Gastrocnemius medialis (tissue), 4 donors: ENCODE measurements at regions not wholly inside any gene's neighbourhood (a gene's known extent, or its start where the extent isn't known, plus 50 kb on each side); places are given as distances from the start of the nearest gene placed in this dataset.

Experiments
- ATAC-seq, 2 donors: fragments of 150-250 bp; one replicate each; pipeline ENCODE4 v1.9.1; 2016
- DNase-seq, 2 donors: peaks; one replicate each; pipeline ENCODE4 v3.0.0-alpha.2; 2019
- H3K27ac ChIP-seq, 4 donors: fragments of 200-600 bp; sonication (generic); 1 replicate in 1 of 4; 2 replicates in 3 of 4; pipeline ENCODE4 v1.5.1; 2016 to 2018; ENCODE audit warnings: mild to moderate bottlenecking in 2 of 4, moderate library complexity in 1 of 4
- H3K27me3 ChIP-seq, 3 donors: fragments of 200-600 bp; sonication (generic) in 2 of 3; 1 replicate in 1 of 3; 2 replicates in 2 of 3; pipeline versions ENCODE4 v1.5.1 to v1.6.0; 2016 to 2019; ENCODE audit warnings: mild to moderate bottlenecking in 1 of 3, moderate library complexity in 1 of 3
- H3K36me3 ChIP-seq, 2 donors: fragments of 200-600 bp; sonication (generic) in 1 of 2; one replicate each; pipeline ENCODE4 v1.5.1; 2017 to 2018
- H3K4me1 ChIP-seq, 2 donors: fragments of 200-600 bp; sonication (generic) in 1 of 2; one replicate each; pipeline ENCODE4 v1.5.1; 2016 to 2017; ENCODE audit warnings: mild to moderate bottlenecking in 2 of 2
- H3K4me3 ChIP-seq, 4 donors: fragments of 200-600 bp; sonication (generic) in 3 of 4; 1 replicate in 1 of 4; 2 replicates in 3 of 4; pipeline ENCODE4 v1.5.1; 2016 to 2019; ENCODE audit warnings: mild to moderate bottlenecking in 2 of 4
- H3K9me3 ChIP-seq, 3 donors: fragments of 200-600 bp; sonication (generic) in 2 of 3; 1 replicate in 1 of 3; 2 replicates in 2 of 3; pipeline ENCODE4 v1.5.1; 2016 to 2019
- POLR2A ChIP-seq, 2 donors: fragments of 450-650 bp; IDR thresholded peaks; one replicate each; pipeline ENCODE4 v1.6.1; 2017; ENCODE audit warnings: antibody characterized with exemption in 2 of 2, mild to moderate bottlenecking in 2 of 2, moderate library complexity in 2 of 2
- in situ Hi-C, 4 donors: fragments of 200-750 bp; cut with MboI; loops; one replicate each; pipeline versions ENCODE4 v1.15.0 to v1.8.0; 2017; ENCODE audit warnings: low sequenced_read_pairs in 4 of 4
- intact Hi-C: fragments of 100-400 bp; cut with DNase I; formaldehyde crosslinking; loops from one replicate; pipeline ENCODE4 v1.15.1; 2023; ENCODE audit warnings: low total_unique reads
- TF ChIP-seq, protein P1 (sequence below), 5 experiments: fragments of 450-650 bp in 3 of 5; fragments of 200-600 bp in 2 of 5; sonication (generic) in 2 of 5; IDR thresholded peaks in 4 of 5; conservative IDR thresholded peaks in 1 of 5; 1 replicate in 4 of 5; 2 replicates in 1 of 5; pipeline ENCODE4 v1.5.1; 2016 to 2019; ENCODE audit warnings: antibody characterized with exemption in 5 of 5, mild to moderate bottlenecking in 3 of 5, moderate library complexity in 3 of 5

DNA sequence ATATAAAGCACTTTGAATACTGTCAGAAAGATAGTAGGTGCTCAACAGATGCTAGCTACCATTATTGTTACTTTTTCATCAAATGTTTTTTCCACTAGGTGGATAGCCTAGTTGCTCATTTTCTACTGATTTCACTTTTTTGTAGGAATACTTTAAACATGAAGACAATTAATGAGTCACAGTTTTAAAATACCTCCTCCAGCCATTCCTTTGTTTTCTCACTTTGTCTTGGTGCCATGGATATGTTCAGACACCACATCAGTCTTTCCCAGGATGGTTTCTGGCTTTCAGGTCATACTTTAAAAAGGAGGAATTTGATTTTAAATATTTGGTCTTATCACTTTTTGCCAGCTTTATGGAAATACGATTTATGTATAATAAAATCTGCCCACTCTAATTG is 147.1 kb upstream of the MGMT start:
- no peaks in the 10 kb centered on the region for H3K4me1 ChIP-seq
- no peaks in the 10 kb centered on the region for H3K36me3 ChIP-seq
- no peaks in the 10 kb centered on the region for H3K27me3 ChIP-seq
- intact Hi-C loops = no loop called here
- H3K9me3 ChIP-seq = no peaks in the 10 kb centered on the region
- no peak for DNase-seq
- no peak for ATAC-seq
- H3K27ac ChIP-seq = no peak overlapping the region
- H3K4me3 ChIP-seq = no peak overlapping the region
- TF ChIP-seq, protein P1, sequence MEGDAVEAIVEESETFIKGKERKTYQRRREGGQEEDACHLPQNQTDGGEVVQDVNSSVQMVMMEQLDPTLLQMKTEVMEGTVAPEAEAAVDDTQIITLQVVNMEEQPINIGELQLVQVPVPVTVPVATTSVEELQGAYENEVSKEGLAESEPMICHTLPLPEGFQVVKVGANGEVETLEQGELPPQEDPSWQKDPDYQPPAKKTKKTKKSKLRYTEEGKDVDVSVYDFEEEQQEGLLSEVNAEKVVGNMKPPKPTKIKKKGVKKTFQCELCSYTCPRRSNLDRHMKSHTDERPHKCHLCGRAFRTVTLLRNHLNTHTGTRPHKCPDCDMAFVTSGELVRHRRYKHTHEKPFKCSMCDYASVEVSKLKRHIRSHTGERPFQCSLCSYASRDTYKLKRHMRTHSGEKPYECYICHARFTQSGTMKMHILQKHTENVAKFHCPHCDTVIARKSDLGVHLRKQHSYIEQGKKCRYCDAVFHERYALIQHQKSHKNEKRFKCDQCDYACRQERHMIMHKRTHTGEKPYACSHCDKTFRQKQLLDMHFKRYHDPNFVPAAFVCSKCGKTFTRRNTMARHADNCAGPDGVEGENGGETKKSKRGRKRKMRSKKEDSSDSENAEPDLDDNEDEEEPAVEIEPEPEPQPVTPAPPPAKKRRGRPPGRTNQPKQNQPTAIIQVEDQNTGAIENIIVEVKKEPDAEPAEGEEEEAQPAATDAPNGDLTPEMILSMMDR (IDR thresholded peaks at IDR 0.05 in 4 of 5, conservative IDR thresholded peaks at IDR 0.05 in 1 of 5) = no peak
- no peak for TF ChIP-seq POLR2A (IDR thresholded peaks at IDR 0.05)
- in situ Hi-C loops = no loop called here

GRCh38 chr10:129320340-129320739 is 146.7 kb upstream of the MGMT start:
- no peak for DNase-seq
- no peaks in the 10 kb centered on the region for H3K36me3 ChIP-seq
- intact Hi-C loops = no loop called here
- H3K27ac ChIP-seq = no peak overlapping the region
- no peaks in the 10 kb centered on the region for H3K9me3 ChIP-seq
- H3K4me1 ChIP-seq = no peaks in the 10 kb centered on the region
- H3K27me3 ChIP-seq = no peaks in the 10 kb centered on the region
- in situ Hi-C loops = no loop called here
- TF ChIP-seq, protein P1 (IDR thresholded peaks at IDR 0.05 in 4 of 5, conservative IDR thresholded peaks at IDR 0.05 in 1 of 5) = no peak
- TF ChIP-seq POLR2A (IDR thresholded peaks at IDR 0.05) = no peak
- no peak for ATAC-seq
- H3K4me3 ChIP-seq = no peak overlapping the region

DNA sequence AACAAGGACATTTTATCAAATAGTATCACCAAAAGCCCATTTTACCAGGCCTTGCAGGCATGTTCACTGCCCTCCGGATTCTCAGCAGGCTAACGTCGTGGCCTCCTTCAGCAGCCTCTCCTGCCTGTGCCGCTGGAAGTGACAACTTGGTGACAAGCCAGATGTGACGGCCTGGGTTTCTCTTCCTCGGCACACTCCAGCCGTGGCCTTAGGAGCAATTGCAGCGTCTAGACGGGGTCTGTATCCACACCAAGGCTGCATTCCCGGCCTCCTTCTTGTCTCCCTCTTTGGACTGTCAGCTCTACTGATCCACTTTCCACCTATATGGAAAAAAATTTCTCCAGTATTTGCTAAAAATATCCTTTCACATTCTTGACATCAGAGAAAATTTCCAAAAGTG is 145.3 kb upstream of the MGMT start:
- Histone ChIP-seq H3K27me3 (no peaks in the 10 kb centered on the region), H3K9me3 (no peaks in the 10 kb centered on the region), H3K4me3 (no peak overlapping the region), H3K4me1 (no peaks in the 10 kb centered on the region), H3K36me3 (no peaks in the 10 kb centered on the region), H3K27ac (no peak overlapping the region)
- no peak for DNase-seq
- intact Hi-C loops = no loop called here
- in situ Hi-C loops = no loop called here
- ATAC-seq = no peak
- TF ChIP-seq, protein P1 (IDR thresholded peaks at IDR 0.05 in 4 of 5, conservative IDR thresholded peaks at IDR 0.05 in 1 of 5) = no peak
- no peak for TF ChIP-seq POLR2A (IDR thresholded peaks at IDR 0.05)

DNA sequence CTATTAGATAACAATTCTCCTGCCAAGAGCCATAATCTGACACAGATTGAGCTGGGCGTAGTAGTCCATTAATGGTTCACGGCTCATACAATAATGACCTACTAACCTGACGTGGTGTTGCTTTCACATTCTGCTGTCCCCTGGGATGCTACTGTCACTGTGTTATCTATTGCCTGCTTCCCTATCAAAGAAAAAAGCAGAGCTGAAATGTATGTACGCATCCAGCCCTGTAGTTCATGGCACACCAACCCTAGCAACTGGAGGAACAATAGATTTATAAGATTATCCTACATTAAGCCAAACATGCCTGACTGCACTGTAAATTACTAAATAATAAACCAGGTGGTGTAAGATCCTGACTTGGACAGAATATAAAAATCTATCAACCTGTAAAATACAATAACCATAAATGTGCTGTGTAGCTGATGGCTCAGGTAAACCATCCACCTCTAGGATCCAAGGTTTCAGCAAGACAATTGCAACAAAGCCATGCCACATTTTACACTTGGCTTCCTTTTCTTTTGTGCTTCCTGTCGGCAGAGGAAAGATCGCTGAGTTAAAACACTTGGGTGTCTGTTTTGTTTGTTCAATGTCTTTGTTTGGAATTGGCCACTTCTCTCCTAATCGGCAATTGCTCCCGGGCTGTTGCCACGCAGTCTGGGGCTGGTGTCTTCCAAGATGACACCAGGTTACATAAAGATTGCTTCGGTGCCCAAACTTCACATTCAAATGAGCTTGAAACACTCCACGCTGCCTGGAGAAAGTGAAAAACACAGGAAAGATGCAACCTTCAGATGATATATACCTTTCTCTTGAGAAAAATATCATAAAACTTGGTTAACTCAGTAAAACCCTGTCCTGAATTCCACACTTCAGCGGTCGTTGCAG is 143.9 kb upstream of the MGMT start:
- in situ Hi-C loops = no loop called here
- ATAC-seq = no peak
- intact Hi-C loops = no loop called here
- no peak overlapping the region for H3K27ac ChIP-seq
- H3K36me3 ChIP-seq = no peaks in the 10 kb centered on the region
- H3K4me1 ChIP-seq = no peaks in the 10 kb centered on the region
- H3K9me3 ChIP-seq = no peaks in the 10 kb centered on the region
- H3K27me3 ChIP-seq = no peaks in the 10 kb centered on the region
- no peak for DNase-seq
- TF ChIP-seq, protein P1 (IDR thresholded peaks at IDR 0.05 in 4 of 5, conservative IDR thresholded peaks at IDR 0.05 in 1 of 5) = no peak
- no peak for TF ChIP-seq POLR2A (IDR thresholded peaks at IDR 0.05)
- no peak overlapping the region for H3K4me3 ChIP-seq
